Testis (tissue), 2 donors: ENCODE measurements at regions not wholly inside any gene's neighbourhood (a gene's known extent, or its start where the extent isn't known, plus 50 kb on each side); places are given as distances from the start of the nearest gene placed in this dataset.

Experiments used
- POLR2A ChIP-seq: fragments of 450-650 bp; IDR thresholded peaks from one replicate; pipeline ENCODE4 v1.6.1; 2017; ENCODE audit warnings: antibody characterized with exemption, mild to moderate bottlenecking, moderate library complexity
- TF ChIP-seq, protein P1 (sequence below), 3 experiments: fragments of 450-650 bp in 2 of 3; fragments of 200-600 bp in 1 of 3; sonication (generic) in 1 of 3; IDR thresholded peaks; one replicate each; pipeline ENCODE4 v1.5.1; 2016 to 2019; ENCODE audit warnings: antibody characterized with exemption in 3 of 3, mild to moderate bottlenecking in 2 of 3, moderate library complexity in 1 of 3

DNA sequence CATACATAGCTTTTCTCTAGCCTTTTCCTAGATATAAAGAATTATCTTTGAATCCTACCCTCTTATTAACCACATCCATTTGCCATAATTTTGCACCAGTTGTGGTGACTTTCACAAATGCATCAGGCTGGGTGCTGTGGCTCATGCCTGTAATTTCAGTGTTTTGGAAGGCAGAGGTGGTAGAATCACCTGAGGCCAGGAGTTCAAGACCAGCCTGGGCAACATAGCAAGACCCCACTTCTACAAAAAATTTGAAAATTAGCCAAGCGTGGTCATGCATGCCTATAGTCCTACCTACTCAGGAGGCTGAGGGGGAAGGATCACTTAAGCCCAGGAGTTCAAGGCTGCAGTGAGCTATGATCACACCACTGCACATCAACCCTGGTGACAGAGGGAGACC is 672.4 kb upstream of the CHAC2 start:
- no peak for TF ChIP-seq POLR2A
- TF ChIP-seq, protein P1, sequence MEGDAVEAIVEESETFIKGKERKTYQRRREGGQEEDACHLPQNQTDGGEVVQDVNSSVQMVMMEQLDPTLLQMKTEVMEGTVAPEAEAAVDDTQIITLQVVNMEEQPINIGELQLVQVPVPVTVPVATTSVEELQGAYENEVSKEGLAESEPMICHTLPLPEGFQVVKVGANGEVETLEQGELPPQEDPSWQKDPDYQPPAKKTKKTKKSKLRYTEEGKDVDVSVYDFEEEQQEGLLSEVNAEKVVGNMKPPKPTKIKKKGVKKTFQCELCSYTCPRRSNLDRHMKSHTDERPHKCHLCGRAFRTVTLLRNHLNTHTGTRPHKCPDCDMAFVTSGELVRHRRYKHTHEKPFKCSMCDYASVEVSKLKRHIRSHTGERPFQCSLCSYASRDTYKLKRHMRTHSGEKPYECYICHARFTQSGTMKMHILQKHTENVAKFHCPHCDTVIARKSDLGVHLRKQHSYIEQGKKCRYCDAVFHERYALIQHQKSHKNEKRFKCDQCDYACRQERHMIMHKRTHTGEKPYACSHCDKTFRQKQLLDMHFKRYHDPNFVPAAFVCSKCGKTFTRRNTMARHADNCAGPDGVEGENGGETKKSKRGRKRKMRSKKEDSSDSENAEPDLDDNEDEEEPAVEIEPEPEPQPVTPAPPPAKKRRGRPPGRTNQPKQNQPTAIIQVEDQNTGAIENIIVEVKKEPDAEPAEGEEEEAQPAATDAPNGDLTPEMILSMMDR (IDR thresholded peaks at IDR 0.05): no peak
